ENCODE measurements at regions not wholly inside any gene's neighbourhood (a gene's known extent, or its start where the extent isn't known, plus 50 kb on each side); places are given as distances from the start of the nearest gene placed in this dataset.

DNA sequence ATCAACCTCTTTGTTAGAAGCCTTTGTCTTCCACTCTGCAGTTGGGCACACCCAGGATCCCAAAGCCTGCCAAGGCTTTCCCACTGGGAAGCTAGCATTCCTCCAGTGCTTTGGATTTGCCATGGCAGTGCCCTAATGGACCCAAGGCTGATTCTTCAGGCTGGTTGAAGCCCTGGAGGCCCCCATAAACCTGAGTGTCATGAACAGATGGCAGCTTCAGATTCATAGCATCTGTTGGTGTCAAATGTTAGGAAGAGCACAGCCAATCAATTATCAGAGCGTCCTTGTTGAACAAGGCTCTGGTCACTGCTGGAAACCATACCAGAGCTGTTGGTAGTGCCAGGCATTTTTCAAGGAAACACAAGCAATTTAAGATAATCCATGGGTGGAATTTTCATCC lies 241.1 kb upstream of the KLF4 start:
- DNase-seq, result no peak

DNA sequence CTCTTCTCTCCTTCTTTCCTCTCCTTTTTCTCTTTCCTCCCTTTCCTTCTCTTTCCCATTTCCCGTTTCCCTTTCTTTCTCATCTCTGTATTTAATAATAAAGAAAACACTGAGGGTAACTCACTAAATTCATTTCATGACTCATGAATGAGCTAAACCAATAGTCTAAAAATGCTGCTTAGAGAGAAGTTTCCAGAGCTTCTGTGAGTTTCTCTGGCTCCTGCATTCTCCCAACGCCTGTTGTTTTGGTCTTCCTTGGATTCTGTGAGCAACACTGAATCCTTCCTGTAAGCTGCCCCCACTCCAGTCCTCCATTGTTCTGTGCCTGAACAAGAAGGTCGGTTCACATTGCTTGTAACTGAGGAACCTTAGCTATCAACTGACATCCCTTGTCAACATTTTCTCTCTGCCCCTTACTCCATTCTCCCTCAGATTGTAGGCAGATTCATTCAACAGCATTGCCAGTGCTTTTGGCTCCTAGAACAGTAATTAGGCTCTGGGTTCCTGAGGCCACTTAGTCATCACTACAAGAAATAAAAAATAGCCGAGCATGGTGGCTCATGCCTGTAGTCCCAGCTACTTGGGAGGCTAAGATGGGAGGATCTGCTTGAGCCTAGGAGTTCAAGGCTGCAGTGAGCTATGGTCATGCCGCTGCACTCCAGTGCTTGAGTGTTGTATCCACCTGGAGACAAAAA lies 237.7 kb upstream of the KLF4 start:
- no peak for DNase-seq

DNA sequence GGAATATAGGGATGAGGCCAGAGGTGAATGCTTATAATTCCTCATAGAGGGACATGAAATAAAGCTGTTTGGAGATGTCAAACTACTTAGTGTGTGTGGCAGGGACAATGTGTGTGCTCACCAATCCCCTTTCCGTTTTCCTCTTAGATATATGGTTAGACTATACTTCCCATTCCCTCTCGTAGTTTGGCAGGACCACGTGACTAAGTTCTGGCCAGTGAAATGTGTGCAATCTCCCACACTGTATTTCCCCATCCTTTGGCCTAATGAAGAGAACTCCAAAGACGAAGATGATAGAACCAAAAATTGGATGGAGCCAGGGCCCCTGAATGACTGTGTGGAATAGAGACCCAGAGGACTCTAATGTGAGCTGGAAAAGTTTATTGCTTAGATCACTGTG lies 233.4 kb upstream of the KLF4 start:
- DNase-seq, result no peak

DNA sequence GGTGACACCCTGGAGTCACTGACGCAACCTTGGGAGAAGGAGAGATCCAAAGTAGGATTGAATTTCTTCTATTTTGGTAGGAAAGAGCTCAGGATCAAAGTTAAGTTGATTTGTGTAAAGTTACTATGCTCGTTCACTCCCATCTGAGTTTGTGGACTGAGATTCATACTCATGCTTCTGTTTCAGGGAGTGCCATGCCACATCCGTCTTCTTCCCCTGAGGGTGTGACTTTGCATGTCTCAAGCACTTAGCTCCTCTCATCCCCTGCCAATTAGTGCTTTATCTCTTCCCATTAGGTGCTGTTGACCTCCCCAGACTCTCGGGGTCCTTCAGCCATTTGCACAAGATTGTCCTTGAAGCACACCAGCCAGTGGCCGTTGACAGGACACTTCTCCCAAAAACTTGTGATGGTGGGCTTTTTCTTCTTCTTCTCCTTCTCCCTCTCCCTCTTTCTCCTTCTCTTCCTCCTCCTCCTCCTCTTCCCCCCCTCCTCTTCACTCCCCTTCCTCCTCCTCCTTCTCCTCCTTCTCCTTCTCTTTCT lies 232.2 kb upstream of the KLF4 start:
- no peak for DNase-seq

DNA sequence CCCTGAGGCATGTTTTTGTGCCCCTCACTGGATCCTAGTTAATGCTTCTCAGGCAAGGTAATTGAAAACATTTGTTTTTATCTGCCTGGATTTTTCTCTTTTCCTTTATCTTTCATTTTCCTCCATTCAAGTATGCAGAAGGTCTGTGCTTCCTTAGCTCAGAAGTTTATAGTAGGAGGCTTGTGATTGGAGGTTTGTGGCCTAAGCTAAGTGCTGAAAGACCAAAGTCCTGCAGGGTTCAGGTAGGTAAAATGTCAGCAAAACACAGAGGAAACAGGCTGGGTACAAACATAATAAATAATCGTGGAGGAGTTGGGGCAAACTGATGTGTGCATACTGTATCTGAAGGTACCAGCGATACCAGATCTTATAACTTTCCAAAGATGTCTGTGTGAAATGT lies 230.9 kb upstream of the KLF4 start:
- DNase-seq, result no peak

DNA sequence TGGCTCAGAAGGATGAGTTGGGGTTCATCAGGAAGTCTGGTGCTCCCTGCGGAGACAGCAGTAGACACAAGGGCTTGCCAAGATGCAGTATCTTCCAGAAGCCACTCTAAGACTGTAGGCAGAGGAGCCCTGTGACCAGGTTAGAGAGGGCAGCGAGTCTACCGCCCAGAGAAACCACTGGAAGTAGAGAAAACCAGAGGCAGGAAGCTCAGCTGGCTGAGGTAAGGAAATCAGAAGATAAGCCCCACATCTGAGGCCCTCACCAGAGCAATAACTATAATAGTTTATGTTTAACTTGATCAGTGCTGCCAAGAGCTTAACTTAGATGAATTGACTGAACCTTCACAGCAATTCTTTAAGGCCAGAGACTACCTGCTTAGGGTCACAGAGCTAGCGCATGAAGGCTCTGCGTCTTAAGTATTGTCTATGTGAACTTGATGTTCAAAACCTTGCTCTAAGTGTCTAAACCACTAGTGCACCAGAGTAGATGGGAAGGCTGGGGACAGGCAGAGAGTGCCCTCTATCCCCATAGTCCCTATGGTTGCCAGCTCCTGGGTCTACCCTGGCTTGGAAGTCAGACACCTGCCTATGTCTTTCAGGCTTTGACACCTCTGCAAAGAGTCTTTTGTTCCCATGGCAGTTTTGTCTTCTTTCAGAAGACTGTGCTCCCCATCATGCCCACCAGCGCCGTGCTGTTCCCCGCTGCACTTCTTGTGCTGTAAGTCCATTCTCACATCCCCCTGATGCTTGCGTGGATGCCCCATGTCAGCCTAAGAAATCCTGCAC lies 228.2 kb upstream of the KLF4 start:
- DNase-seq, result no peak

DNA sequence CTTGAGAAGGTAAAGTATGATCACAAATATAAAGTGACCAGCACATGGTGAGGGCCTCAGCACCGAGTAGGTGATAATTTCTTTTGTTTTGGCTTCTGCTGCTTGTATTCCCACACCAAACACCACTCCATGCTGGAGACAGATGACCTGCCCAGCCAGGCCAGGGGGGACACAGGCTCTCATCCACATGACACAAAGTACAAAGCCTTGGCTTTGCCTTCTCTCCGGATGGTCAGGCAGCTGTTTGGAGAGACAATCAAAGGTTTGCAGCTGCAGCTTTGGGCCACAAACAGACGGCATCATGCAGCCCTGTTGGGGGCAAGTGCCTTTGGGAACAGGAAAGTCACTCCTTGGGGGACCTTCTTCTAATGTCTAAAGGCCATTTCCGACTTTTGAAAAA lies 226.2 kb upstream of the KLF4 start:
- no peak for DNase-seq

DNA sequence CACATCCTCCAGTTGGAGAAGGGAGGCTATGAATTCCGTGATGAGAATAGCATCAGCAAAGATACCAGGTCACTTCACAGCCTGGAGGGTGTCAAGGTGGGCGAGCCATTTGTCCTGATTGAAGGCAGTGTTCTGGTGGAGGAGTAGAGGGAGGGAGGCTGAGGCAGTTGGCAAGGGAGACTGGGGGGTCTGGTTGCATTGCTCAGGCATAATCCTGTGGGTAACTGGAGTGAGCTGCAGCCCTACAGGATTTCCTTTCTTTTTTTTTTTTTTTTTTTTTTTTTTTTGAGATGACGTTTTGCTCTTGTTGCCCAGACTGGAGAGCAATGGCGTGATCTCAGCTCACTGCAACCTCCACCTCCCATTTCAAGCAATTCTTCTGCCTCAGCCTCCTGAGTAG lies 223.9 kb upstream of the KLF4 start:
- no peak for DNase-seq

DNA sequence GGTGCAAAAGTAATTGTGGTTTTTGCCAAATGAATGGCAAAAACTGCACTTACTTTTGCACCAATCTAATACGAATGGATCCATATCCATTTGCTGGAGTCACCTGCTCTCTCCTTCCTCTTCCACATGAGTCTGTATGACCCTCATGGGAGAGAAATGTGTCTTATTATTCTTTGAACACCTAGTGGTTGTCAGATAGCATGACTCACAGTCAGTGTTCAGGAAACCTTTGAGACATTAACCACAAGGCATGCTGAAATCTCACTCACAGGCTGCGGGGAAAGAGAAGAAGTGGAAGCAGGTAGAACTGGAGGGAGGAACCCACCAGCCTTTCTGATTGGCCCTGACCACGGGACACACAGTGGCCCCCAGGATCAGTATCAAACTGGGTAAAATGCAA lies 222.8 kb upstream of the KLF4 start:
- DNase-seq, result no peak

DNA sequence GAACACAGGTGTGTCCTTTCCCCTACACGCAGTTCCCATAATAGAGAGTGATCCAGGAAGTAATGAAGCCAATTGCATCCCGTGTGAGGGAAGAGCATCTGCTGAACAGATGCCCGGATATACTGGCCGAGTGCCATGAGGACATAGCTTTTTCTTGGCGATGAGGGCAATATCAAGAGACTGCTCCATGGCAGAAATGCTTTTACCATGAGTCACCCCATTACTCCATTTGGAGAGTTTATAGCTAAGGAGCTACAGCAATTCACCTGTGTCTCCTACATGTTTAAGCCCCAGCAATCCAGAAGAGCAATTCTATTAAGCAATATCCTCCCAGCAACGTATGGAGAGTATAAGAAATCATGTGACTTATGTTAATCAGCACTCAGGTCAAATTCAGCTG lies 222.0 kb upstream of the KLF4 start:
- DNase-seq, result peak; percentile 68

DNA sequence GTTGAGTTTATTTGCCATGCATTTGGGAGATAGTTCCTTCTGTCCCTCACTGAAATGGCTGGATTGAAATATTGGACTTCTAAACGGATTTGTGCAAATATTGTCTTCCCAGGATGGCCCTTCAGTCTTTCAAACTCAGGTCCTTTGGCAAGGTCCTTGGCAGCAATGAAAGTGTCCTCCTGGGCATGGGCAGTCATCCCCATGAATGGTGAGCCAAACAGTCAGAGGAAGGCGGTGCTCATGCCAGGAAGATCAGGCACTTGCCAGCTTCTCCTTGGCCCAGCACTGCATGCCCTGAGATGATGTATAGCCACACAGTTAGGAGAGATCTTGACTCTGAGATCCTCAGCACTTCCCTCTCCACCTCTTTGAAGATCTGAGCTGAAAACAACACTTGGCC lies 221.4 kb upstream of the KLF4 start:
- no peak for DNase-seq

DNA sequence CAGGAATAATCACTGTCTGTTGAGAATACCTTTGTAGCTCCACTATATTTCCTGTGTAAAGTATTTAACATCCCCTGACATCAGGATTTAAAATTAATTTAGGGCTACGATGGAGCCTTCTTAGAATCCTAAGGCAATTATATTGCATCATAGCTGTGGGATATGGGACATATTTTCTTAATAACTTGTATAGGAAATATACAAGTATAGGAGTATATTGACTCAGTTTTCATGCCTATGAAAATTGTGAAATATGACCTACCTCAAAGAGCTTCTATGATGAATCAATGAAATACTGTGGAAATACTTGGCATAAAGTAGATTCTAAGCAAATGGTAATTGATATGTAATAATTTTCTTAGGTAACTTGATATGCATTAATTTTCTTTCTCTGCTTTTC lies 221.0 kb upstream of the KLF4 start:
- no peak for DNase-seq

DNA sequence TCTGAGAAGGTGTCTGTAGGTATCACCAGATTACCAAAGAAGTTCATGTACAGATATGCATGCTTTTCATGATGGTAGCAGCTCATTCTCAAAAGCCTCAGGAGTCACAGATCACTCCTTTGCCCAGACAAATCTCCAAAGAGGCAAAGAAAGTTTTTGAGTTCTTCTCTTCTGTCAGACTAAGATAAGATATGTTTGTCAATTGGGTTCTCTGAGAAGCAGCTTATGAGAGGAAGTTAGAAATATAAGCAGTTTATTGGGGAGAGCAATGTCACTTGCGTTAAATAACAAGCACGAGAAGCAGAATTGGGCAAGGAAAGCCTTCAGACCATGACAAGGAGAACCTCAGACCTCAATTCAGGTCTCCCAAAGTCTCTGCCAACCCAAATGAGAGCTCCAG lies 219.2 kb upstream of the KLF4 start:
- no peak for DNase-seq

DNA sequence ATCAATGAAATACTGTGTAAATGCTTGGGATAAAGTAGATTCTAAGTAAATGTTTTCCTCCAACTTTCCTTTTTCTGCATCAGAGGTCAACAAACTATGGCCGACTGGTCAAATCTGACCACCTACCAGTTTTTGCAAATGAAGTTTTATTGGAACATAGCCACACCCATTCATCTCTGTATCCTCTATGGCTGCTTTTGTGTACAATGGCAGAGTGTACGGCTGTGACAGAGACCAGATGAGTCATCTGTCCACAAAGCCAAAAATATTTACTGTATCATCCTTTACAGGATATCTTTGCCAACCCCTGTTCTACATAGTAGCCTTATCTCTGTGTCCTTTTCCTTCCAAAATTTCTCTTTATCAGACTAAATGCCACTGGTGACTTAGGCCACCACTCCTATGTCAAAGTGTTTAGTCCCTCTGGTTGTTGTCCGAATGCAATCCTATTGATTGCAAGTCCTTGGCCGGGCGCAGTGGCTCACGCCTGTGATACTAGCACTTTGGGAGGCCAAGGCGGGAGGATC lies 218.4 kb upstream of the KLF4 start:
- no peak for DNase-seq

DNA sequence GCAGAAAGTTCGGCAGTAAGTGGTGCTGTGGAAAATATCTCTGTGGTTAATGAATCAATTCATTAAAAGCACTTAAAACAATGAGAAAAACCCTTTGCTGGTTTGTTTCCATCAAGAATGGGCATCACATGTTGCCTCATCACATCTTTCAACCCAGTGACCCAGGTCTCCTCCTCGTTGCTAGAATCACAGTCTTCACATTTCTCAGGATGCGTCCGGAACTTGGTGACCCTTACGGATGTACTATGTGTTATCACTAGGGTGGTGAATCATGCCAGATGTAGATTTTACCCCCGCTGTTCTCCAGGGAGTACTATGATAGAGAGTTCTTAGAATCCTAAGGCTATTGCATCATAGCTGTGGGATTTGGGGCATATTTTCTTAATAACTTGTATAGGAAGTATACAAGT lies 217.9 kb upstream of the KLF4 start:
- DNase-seq, result no peak

DNA sequence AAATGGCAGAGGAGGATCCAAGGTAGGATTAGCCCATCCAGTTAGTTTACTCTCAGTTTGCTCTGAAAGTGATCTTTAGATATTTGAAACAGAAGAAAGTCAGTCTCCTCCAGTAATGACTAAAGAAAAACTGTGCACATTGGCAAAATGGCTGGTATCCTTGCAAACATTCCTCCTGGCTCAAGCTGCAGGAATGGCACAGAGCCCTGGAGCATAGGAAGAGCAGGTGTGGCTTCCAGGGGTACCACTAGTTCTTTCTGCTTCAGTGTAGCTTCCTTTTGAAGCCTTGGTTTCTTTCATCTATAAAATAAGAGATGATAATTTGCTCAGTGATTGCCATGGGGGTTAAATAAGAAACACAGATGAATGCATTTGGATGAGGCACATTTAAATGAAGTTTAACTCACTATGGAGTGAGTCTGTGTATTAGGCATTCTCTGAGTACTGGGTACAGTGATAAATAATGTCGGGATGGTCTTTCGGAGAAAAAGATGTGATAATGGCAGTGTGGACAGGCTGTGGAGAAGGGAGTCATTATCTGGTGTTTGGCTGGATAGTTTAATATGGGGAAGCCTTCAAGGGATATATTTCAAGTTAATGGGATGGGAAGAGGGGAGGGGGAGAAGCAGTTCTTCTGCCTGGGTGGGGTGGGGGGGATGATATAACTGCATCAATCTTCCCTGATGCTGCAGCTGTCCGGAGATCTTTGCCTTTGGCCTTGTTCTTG lies 217.3 kb upstream of the KLF4 start:
- DNase-seq, result no peak

DNA sequence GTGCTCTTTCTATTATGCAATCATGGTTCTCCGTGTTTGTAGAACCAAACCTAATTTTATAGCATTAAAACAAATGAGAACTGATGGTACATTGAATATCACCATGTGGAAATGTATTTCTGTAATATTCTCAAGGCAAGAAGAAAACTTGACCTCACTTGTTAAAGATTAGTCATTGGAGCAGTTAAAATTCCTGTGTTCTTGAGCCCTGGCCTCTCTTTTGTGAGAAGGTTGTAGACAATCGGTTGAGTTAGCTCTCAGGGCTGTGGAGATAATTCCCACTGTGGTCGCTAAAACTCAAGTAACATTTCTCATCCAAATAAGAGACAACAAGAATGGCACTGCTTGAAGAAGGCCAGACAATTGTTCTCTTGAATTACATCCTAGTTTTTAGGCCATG lies 216.0 kb upstream of the KLF4 start:
- DNase-seq, result no peak

DNA sequence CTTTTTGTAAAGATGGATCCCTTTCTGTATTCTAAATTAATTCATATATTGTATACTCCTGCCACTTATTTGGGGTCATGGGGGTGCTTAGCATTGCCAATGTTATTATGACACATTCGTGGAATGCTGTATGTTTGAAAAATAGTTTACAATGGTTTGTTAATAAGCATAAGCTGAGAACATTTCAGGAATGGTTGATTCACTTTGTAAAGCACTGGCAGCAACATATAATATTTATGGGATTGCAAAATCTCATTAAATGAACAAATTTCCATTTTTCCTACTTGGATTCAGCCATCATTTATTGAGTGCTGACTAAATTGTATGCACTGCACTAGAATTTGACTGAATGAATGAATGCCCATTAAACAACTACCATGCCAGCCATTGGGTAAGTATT lies 215.2 kb upstream of the KLF4 start:
- DNase-seq, result no peak

DNA sequence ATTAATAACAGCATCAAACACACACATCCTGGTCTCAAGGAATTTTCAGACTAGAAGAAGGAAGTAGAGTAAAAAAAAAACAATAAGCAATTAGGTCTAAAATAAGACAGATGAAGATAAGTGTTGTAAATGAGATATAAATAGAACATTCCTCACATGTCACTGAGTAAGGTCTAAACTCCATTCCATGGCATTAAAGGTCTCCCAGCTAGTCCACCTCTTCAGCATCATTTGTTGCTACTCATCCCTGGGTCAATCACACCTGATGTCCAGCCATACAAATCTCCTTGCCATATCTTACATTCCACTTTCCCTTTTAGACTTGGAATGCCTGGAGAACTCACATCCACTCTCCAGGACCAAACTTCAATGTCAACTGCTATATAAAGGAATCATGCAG lies 214.1 kb upstream of the KLF4 start:
- no peak for DNase-seq

DNA sequence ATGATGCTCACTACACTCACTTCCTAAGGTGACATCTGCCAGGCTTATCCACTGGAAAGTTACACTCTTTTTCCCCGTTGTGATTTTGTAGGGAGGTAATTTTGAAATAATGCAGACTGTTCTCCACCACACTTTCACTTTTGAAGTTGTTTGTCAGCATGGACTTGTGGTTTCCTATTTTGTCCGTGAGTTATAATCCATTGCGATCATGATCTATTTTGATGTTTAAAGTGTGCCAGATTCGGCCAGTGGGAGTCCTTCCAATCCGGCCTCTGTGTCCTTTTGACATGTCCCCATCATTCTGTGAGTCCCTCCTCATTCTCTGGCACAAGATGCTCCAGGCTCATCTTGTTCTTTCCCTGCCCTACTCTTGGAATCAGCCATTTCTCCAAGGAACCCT lies 211.3 kb upstream of the KLF4 start:
- DNase-seq, result no peak

DNA sequence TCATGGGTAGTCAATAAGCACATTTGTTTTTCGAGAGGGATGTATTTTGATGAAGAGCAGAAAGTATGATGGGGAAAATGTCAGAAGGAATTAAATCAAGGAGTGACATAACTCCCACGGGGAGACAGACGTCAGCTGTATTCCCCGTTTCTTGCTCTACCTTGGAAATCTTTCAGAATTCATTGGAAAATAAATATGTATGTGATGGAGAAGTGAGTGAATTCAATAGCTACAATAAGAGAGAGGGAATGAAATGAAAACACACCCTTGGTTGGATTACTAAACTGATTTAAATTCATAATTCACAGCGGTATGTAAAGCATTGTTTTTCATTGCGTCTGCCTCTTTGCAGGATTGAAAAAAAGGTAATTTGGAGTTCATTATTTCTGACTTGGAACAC lies 209.7 kb upstream of the KLF4 start:
- DNase-seq, result no peak

DNA sequence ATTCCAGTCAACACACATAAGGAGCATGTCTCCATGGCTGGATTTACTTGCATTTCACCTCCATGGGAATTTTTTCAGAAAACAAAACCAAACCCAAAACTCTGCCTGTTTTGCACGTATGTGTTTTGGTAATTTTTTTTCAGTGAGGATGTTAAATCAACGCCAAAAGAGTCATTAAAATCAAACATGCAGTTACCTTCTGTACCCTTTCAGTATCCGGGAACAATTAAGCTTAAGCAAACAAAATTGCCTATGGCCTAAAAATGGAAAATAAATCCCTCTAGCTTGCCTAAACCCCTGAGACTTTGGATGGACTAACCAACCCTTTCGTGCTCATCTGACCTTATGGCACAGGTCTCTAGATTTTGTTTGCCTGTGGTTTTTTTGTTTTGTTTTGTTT lies 209.2 kb upstream of the KLF4 start:
- no peak for DNase-seq

DNA sequence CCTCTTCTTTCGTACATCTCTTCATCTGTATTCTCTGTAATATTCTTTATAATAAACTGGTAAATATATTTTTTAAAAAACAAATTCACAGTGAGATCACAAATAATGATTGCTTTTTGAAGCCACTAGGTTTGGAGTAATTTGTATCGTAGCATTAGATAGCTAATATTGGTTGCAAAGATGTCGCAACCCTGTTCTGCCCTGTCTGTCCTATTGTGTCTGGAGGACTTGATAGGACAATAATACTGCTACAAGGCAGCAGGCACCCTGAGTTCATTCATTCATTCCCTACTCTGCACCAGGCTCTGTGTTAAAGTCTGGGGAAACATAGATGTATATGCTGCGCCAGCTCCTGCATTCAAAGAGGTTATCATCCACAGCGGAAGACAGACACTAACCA lies 206.7 kb upstream of the KLF4 start:
- DNase-seq, result no peak

DNA sequence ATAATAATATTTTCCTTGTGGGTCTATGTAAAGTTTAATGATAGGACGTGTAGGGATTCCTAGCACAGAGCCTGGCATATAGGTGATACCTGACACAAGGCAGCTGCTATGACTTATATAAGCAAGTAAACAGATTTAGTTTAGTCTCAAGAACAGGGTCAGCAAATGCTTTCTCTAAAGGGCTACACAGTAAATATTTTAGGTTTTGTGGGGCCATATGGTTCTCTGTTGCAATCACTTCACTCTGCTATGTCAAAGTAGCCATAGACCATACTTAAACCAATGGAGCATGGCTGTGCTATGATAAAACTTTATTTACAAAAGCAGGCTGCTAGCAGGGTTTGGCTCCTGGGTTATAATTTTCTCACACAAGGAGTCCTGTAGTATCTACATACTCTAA lies 204.8 kb upstream of the KLF4 start:
- DNase-seq, result no peak
